Cardiac fibroblast (primary cell): ENCODE measurements at regions not wholly inside any gene's neighbourhood (a gene's known extent, or its start where the extent isn't known, plus 50 kb on each side); places are given as distances from the start of the nearest gene placed in this dataset.

ENCODE experiments used
- DNase-seq, 2 donors: peaks; one replicate each; pipeline versions ENCODE4 v3.0.0 to v3.0.0-alpha.2; 2010; ENCODE audit warnings: low read depth in 2 of 2
- H3K4me3 ChIP-seq, 2 donors: replicated peaks in 1 of 2; 1 replicate in 1 of 2; 2 replicates in 1 of 2; pipeline ENCODE4 v1.5.1; 2011; ENCODE audit warnings: low read depth in 2 of 2, low read length in 2 of 2, mild to moderate bottlenecking in 2 of 2, moderate library complexity in 1 of 2
- TF ChIP-seq, protein P1 (sequence below): IDR thresholded peaks from one replicate; pipeline ENCODE4 v1.5.1; 2011; ENCODE audit warnings: low read depth, mild to moderate bottlenecking, low read length, inconsistent platforms

DNA sequence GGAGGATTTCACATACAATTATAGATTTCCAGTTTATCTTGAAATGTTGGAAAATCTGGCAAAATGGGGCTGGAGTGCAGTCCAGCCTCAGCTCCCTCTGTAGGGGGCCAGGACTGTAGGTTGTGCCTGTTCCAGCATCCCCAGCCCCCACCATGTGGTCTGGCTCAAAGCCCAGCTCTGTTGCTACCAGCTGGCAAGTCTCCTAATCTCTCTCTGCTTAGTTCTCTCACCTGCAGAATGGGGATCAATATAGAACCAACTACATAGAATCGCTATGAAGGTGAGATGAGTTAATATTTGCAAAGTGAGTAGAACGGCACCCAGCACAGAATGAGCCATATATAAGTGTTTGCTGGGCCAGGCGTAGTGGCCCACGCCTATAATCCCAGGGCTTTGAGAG, 50.0 kb upstream of the TARDBP start:
- TF ChIP-seq, protein P1, sequence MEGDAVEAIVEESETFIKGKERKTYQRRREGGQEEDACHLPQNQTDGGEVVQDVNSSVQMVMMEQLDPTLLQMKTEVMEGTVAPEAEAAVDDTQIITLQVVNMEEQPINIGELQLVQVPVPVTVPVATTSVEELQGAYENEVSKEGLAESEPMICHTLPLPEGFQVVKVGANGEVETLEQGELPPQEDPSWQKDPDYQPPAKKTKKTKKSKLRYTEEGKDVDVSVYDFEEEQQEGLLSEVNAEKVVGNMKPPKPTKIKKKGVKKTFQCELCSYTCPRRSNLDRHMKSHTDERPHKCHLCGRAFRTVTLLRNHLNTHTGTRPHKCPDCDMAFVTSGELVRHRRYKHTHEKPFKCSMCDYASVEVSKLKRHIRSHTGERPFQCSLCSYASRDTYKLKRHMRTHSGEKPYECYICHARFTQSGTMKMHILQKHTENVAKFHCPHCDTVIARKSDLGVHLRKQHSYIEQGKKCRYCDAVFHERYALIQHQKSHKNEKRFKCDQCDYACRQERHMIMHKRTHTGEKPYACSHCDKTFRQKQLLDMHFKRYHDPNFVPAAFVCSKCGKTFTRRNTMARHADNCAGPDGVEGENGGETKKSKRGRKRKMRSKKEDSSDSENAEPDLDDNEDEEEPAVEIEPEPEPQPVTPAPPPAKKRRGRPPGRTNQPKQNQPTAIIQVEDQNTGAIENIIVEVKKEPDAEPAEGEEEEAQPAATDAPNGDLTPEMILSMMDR: no peak
- peak in 1 of 2 donors; percentile 44 for DNase-seq

More for the DNA sequence above, 50.0 kb upstream of the TARDBP start:
- no peak overlapping the region for H3K4me3 ChIP-seq
